Glomerular visceral epithelial cell (primary cell): ENCODE measurements at regions not wholly inside any gene's neighbourhood (a gene's known extent, or its start where the extent isn't known, plus 50 kb on each side); places are given as distances from the start of the nearest gene placed in this dataset.
"Not testable (repeated sequence)": the region's sequence is repeated elsewhere in the genome, so short reads cannot be mapped to it uniquely, and the experiment has no call there.

Experiments used
- DNase-seq: peaks from one replicate; pipeline ENCODE4 v3.0.0-alpha.2; 2016; ENCODE audit errors: extremely low spot score

GRCh38 chr2:71922499-71923142 lies 225.0 kb downstream of the CYP26B1 start:
- no peak for DNase-seq

GRCh38 chr2:71922091-71922490 lies 225.6 kb downstream of the CYP26B1 start:
- DNase-seq: no peak

DNA sequence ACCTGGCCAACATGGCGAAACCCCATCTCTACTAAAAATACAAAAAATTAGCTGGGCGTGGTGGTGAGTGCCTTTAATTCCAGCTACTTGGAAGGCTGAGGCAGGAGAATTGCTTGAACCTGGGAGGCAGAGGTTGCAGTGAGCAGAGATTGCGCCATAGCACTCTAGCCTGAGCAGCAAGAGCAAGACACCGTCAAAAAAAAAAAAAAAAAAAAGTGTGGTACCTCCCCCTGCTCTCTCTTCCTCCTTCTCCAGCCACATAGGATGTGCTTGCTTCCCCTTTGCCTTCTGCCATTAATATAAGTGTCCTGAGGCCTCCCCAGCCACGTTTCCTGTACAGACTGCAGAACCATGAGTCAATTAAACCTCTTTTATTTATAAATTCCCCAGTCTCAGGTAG lies 226.8 kb downstream of the CYP26B1 start:
- DNase-seq: not testable (repeated sequence)

DNA sequence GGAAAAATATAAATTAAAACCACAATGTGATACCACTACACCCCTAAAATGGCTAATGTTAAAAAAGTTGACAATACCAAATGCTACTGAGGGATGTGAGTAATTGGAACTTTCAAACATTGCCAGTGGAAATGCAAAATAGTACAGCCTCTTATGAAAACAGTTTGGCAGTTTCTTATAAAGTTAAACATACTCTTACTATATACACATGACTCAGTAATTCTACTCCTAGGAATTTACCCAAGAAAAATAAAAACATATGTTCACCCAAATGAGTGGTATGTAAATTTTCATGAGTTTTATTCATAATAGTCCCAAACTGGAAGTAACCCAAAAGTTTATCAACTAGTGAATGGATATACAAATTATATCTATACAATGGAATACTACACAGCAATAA lies 228.0 kb downstream of the CYP26B1 start:
- DNase-seq: no peak

- no peak for DNase-seq
Measured at GRCh38 chr2:71910277-71910676, 237.4 kb downstream of the CYP26B1 start.

DNA sequence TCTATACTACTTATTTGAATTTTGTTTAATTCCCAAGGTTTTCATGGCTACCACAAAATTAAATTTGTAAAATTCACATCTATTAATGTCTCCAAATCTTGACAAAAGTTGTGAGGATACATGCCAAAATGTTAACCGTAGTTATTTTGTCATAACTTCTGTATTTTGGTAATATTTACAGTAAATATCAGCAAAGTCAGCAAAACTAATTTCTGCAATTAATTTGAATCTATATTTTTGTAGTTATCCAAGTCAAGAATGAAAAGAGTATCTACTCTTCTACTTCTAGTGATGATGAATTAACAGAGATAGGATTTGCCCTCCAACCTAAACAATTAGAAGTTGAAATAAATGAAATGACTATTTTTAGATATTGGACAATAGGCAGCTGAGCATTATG lies 238.9 kb downstream of the CYP26B1 start:
- DNase-seq: no peak

- no peak for DNase-seq
Measured at GRCh38 chr2:71907503-71907902, 240.2 kb downstream of the CYP26B1 start.

- DNase-seq: no peak
Measured at GRCh38 chr2:71906357-71906973, 241.2 kb downstream of the CYP26B1 start.

DNA sequence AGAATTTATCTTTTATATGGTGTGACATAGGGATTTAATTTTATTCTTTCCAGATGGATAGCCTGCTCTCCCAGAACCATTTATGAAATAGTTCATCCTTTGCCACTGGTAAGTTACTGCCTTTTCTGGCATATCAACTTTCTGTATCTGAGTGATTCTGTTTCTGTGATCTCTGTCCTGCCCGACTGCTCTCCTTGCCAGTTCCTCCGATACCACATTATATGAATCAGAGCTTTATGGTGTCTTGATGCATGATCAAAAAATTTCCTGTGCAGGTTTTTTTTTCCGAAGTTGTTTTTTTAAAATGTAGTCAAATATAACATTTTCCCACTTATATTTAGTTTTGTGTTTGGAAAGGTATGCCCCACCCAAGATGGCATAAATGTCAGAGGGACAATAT lies 242.5 kb downstream of the CYP26B1 start:
- DNase-seq: no peak

- DNase-seq: no peak
Measured at GRCh38 chr2:71903841-71904240, 243.8 kb downstream of the CYP26B1 start.

GRCh38 chr2:71901466-71901865 lies 246.2 kb downstream of the CYP26B1 start:
- peak; percentile 52 for DNase-seq

DNA sequence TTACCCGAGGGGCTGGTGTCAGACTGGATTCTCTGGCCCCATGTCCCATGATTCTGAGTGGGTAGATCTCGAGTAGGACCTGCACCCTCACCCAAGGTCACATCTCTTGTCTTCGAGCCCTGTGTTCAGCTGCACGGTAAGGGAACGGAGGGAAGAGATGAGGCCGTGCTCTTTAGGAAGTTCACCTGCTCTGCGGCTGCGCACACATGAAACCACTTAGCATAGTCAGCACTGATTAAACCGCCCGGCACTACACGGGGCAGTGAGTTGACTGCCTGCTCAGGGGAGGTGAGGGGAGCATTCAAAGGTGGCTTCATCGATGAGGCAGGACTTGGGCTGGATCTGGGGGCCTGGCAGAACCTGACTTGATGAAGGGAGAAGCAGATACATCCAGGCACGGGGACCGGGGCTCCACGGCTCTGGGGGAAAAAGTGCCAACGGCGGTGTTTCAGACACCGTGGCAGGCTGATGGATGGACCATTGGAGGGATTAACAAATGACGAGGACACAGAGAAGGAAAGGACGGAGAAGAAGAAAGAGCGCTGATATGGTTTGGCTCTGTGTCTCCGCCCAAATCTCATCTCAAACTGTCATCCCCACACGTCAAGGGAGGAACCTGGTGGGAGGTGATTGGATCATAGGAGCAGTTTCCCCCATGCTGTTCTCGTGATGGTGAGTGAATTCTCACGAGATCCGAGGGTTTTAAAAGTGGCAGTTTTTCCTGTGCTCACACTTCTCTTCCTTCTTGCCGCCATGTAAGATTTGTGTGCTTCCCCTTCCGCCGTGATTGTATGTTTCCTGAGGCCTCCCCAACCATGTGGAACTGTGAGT lies 248.6 kb downstream of the CYP26B1 start:
- DNase-seq: no peak

DNA sequence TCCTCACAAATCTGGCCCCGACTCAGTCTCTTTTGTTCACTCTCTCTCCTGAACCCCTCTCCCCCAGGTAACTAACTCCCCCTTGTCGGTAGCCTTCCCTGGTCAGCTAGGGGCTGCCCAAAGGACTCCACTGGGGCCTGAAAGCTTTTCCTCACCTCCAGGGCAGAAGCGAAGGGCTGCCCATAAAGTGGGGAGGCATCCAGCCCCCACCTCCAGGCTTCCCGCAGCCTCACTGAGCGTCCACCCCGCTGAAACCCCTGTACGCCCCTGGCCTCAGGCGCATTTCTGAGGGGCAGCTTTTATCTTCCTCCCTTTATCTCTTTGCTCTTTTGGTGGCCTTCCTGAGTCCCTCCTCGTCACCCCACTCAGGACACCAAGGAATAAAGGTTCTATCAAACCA lies 249.3 kb downstream of the CYP26B1 start:
- no peak for DNase-seq

DNA sequence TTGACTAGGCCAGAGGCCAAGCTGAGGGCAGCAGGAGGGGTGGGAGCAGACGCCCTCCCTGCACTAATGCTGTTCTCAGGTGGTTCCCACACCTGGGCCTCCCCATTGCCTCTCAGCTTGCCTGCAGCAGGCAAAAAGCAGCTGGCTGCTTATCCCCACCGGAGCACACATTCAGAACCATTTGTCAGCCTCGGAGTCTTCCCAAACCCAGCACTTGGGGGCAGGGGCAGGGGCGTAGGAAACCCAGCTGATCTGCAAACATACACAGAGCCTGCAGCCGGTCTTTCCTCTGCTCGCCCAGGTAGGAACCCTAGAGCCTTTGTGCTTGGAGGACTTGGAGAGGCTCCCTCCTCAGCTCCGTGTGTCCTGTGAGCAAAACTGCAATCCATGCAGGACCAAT lies 249.8 kb downstream of the CYP26B1 start:
- DNase-seq: no peak

DNA sequence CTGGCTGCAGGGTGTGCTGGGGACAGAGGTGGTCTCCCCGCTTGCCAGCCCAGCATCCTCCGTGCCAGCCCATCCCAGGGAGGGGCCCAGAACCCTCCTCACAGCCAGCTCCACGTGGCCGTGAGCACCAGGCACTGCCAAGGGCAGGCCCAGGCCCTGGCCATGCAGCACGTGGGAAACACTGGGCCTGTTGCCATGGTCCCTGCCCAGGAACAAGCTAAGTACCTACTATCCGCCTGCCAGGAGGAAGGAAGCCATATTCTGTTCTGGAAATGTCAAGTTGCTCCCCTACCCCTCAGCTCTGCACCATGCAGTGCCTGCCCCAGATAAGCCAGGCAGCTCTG lies 250.6 kb downstream of the CYP26B1 start:
- DNase-seq: no peak

DNA sequence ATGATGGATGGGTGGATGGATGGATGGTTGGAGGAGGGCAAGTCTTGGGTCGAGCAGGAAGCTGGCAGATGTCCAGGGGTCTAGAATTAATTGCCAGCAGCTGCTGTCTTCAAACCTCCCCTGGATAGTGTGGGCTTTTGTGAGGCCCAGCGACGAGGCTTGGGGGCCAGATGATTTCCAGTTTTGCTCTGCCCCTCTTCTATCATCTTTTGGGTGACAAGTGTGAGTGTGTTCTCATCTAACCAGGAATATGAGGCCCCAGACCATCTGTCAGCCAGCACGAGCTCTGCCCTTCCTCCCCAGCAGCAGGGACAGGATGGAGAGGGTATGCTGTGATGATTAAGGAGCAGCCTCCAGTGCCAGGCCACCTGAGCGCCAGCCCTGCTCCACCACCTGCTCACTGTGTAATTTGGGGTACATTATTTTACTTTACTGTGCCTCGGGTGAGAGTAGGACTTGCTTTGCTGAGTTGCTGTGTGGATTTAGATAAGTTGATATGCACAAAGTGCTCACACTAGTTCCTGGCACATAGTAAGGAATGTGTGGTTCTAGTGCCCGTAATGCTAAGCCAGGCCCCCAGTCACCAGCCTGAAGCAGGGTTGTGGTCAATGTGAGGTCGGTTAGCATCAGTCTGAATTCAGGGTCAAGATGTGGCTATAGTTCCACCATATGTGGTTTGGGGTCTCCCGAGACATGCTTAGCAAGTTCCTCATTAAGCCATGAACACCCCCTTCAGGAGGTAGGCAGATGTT lies 251.1 kb downstream of the CYP26B1 start:
- DNase-seq: no peak

GRCh38 chr2:71895320-71896161 lies 252.1 kb downstream of the CYP26B1 start:
- no peak for DNase-seq

- DNase-seq: no peak
Measured at GRCh38 chr2:71894261-71894660, 253.4 kb downstream of the CYP26B1 start.

GRCh38 chr2:71893646-71894045 lies 254.0 kb downstream of the CYP26B1 start:
- no peak for DNase-seq

DNA sequence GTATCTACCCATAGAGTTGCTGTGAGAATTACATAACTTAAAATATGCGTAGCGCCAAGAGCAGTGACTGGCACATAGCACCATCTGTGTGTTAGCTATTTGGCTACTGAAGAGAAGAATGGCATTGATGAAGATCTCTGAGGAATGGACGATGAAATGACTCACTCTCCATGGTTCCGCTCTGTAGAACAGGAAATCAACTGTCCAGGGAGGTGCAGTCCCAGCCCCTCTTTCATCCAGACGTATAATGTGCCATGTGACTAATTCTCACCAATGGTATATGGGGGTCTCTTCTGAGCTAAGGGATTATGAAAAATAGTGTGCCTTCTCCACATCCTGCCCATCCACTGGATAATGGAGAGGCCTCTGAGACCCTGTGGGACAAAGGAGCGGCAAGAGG lies 254.8 kb downstream of the CYP26B1 start:
- peak; percentile 46 for DNase-seq

- DNase-seq: no peak
Measured at GRCh38 chr2:71892423-71892730, 255.3 kb downstream of the CYP26B1 start.
